ENCODE measurements at regions not wholly inside any gene's neighbourhood (a gene's known extent, or its start where the extent isn't known, plus 50 kb on each side); places are given as distances from the start of the nearest gene placed in this dataset.

- TF ChIP-seq CTCF (IDR thresholded peaks at IDR 0.05) (no peak), POLR2A (IDR thresholded peaks at IDR 0.05) (no peak)
Measured at GRCh38 chr4:132956962-132957361, 192.1 kb upstream of the PCDH10 start.

Measured in lower leg skin (tissue), 3 donors.